B cell (primary cell): ENCODE measurements at regions not wholly inside any gene's neighbourhood (a gene's known extent, or its start where the extent isn't known, plus 50 kb on each side); places are given as distances from the start of the nearest gene placed in this dataset.

ENCODE experiments used
- EZH2 ChIP-seq: IDR thresholded peaks from 2 replicates; pipeline ENCODE4 v1.6.1; 2012; ENCODE audit warnings: borderline replicate concordance, low read depth, mild to moderate bottlenecking, moderate library complexity, low read length; ENCODE audit not compliant: insufficient read depth, poor library complexity, severe bottlenecking
- TF ChIP-seq, protein P1 (sequence below): fragments of 200-600 bp; IDR thresholded peaks from one replicate; pipeline ENCODE4 v1.8.0; 2022; ENCODE audit warnings: antibody characterized with exemption, mild to moderate bottlenecking

DNA sequence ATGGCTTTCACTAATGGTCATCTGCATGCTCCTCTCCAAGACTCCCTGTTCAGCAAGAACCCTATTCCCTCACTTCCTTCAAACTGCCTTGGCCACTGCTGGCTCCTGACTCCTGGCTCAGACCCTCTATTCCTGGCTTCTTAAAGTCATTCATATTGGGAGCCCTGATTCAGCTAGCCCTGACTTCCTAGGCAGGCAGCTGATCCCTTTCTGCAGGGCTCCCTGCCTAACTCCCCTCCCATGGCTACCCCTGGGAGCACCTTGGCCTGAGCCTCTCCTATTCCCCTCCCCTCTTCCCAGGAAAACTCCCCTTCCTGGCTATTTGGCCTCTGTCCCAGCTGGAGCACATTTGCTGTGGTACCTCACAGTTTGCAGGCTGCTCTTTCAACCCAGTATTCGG, 154.9 kb upstream of the PJA1 start:
- TF ChIP-seq, protein P1, sequence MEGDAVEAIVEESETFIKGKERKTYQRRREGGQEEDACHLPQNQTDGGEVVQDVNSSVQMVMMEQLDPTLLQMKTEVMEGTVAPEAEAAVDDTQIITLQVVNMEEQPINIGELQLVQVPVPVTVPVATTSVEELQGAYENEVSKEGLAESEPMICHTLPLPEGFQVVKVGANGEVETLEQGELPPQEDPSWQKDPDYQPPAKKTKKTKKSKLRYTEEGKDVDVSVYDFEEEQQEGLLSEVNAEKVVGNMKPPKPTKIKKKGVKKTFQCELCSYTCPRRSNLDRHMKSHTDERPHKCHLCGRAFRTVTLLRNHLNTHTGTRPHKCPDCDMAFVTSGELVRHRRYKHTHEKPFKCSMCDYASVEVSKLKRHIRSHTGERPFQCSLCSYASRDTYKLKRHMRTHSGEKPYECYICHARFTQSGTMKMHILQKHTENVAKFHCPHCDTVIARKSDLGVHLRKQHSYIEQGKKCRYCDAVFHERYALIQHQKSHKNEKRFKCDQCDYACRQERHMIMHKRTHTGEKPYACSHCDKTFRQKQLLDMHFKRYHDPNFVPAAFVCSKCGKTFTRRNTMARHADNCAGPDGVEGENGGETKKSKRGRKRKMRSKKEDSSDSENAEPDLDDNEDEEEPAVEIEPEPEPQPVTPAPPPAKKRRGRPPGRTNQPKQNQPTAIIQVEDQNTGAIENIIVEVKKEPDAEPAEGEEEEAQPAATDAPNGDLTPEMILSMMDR = no peak
- no peak for TF ChIP-seq EZH2
